GM12865 (cell line): ENCODE measurements at regions not wholly inside any gene's neighbourhood (a gene's known extent, or its start where the extent isn't known, plus 50 kb on each side); places are given as distances from the start of the nearest gene placed in this dataset.

Experiments
- DNase-seq: peaks from one replicate; pipeline ENCODE4 v3.0.0; 2010; ENCODE audit warnings: low read depth
- H3K4me3 ChIP-seq: 2 replicates; pipeline ENCODE4 v1.5.1; 2011; ENCODE audit warnings: mild to moderate bottlenecking, low read depth, low read length, control low read depth
- CTCF ChIP-seq: IDR thresholded peaks from 2 replicates; pipeline ENCODE4 v1.5.1; 2011; ENCODE audit warnings: low read length, control low read depth, low read depth, inconsistent platforms; ENCODE audit not compliant: insufficient read depth; ENCODE audit errors: missing control alignments

DNA sequence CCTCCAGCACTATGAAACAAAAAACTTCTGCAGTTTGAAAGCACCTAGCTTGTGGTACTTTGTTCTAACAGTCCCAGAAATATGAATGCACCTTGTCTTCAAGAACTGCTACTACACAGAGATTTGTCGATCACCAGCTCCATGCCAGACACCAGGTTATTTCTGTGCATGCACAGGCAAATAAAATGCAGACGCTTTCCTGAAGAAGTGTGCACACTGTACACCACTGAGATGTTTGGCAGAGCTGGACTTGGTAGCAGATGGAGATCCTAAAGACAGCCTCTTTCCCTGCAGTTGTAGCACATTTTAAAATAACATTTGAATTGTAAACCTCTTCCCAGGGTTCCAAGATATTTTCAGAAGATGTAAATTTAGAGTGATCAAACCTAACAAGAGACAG, 730.0 kb downstream of the MTRR start:
- no peak for TF ChIP-seq CTCF
- no peak overlapping the region for H3K4me3 ChIP-seq
- DNase-seq: no peak

DNA sequence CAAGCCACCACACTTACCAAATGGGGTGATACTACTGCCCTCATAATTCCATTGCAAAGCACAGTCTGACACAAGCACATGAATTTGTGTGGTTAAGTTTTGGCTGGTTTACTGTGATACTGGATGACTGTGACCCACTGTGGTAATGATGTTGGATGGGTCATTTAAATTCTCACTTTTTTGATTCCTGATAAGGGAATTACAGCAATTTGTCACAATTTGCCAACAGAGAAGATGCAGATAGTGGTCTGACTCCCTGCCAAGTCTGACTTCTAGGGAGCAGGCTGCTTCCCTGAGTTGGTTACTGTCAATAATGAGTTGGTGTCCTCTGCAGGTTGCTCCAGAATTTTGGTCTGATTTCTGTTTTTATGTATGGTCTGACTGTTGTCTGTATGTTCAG, 731.9 kb downstream of the MTRR start:
- TF ChIP-seq CTCF: no peak
- DNase-seq: no peak

GRCh38 chr5:8601831-8602354, 732.9 kb downstream of the MTRR start:
- no peak overlapping the region for H3K4me3 ChIP-seq

More for the DNA sequence above, 731.9 kb downstream of the MTRR start:
- no peak overlapping the region for H3K4me3 ChIP-seq

GRCh38 chr5:8606231-8606630, 737.3 kb downstream of the MTRR start:
- DNase-seq: no peak
- H3K4me3 ChIP-seq: no peak overlapping the region
- no peak for TF ChIP-seq CTCF

More at GRCh38 chr5:8601831-8602354, 732.9 kb downstream of the MTRR start:
- DNase-seq: no peak
- no peak for TF ChIP-seq CTCF

GRCh38 chr5:8611067-8611466, 742.1 kb downstream of the MTRR start:
- DNase-seq: no peak
- no peak overlapping the region for H3K4me3 ChIP-seq
- no peak for TF ChIP-seq CTCF

DNA sequence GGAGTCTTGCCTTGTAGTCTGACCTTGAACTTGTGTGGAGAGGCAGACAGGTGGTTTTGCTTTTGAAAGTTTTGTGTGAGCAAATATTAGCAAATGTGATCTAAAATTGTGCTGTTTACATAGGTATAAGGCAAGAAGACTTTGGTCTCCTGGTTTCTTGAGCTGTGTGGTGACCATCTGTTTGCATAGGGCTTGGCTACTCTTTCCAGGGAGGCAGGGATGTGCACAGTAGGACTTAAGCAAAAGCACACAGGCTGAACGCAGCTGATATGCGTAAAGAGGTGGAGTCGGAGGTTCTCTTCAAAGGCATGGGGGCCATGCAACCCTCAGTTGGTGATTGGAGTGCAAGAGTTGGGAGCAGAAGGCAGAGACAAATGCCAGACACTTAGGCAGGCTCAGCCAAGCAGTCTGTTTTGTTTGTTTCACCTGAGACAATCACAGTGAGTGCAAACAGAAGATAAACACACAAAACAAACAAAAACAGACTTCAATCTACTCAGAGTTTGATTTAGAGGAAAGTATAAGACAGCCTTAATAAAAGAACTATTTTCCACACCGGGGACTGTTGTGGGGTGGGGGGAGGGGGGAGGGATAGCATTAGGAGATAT, 744.2 kb downstream of the MTRR start:
- DNase-seq: no peak
- TF ChIP-seq CTCF: no peak
- no peak overlapping the region for H3K4me3 ChIP-seq
